ENCODE measurements at regions not wholly inside any gene's neighbourhood (a gene's known extent, or its start where the extent isn't known, plus 50 kb on each side); places are given as distances from the start of the nearest gene placed in this dataset.

DNA sequence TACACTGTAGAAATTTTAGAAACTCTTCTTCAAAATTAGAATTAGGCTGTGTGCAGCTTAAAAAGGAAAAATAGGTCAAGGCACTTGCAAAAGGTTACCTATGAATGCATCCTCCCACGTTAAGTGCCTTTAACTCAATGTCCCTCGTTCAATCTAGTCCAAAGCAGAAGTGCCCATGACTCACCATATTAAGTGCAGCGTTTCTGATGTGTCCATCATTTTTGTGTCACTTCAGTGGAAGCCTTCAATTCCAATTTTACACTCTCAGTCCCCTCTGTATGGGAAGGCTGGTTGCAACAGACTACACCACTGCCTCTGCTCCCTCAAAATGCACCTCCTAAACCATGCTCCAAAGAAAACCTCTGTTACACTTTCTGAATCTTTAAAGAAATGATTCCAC is 53.4 kb downstream of the FOXB1 start:
- Histone ChIP-seq H3K27me3 (ENCODE audit: insufficient read depth, insufficient read length) (no peaks in the 10 kb centered on the region), H3K9ac (ENCODE audit: insufficient read length, low read depth) (no peak overlapping the region), H3K9me3 (ENCODE audit: insufficient read depth, low read length) (peaks cover 17% of the 10 kb centered on the region), H3K4me1 (ENCODE audit: insufficient read depth, insufficient read length) (no peaks in the 10 kb centered on the region), H3K36me3 (ENCODE audit: insufficient read depth, insufficient read length, low read length) (no peaks in the 10 kb centered on the region), H3K4me3 (ENCODE audit: insufficient read length, low read depth) (no peak overlapping the region)
- TF ChIP-seq SUZ12 (IDR thresholded peaks at IDR 0.05; ENCODE audit: extremely low read depth, insufficient read depth, insufficient read length) (no peak), ZNF274 (IDR thresholded peaks at IDR 0.05; ENCODE audit: low read depth, low read length) (no peak), YY1 (IDR thresholded peaks at IDR 0.05; ENCODE audit: insufficient read depth, insufficient read length) (no peak)
- DNase-seq (ENCODE audit: low read depth, low spot score) = no peak

DNA sequence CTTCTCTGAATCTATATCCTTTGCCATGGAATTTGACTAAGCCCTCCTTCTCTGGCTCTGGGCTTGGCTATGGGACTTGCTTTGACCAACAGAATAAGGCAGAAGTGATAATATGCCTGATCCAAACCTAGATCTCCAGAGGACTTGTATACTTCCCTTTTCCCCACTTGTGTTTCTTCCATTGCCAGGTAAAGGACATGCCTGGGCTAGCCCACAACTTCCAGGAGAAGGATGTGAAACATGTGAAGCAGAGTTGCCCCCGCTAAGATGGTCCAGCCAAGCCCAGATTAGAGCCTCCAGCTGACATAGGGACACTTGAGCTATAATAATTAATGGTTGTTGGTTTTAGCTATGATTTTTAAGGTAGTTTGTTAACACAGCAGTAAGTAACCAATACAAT is 55.1 kb downstream of the FOXB1 start:
- Histone ChIP-seq H3K36me3 (ENCODE audit: insufficient read depth, insufficient read length, low read length) (no peaks in the 10 kb centered on the region), H3K9me3 (ENCODE audit: insufficient read depth, low read length) (peaks cover 26% of the 10 kb centered on the region), H3K4me1 (ENCODE audit: insufficient read depth, insufficient read length) (no peaks in the 10 kb centered on the region), H3K9ac (ENCODE audit: insufficient read length, low read depth) (no peak overlapping the region), H3K4me3 (ENCODE audit: insufficient read length, low read depth) (no peak overlapping the region), H3K27me3 (ENCODE audit: insufficient read depth, insufficient read length) (no peaks in the 10 kb centered on the region)
- no peak for TF ChIP-seq SUZ12 (IDR thresholded peaks at IDR 0.05; ENCODE audit: extremely low read depth, insufficient read depth, insufficient read length)
- no peak for TF ChIP-seq YY1 (IDR thresholded peaks at IDR 0.05; ENCODE audit: insufficient read depth, insufficient read length)
- no peak for TF ChIP-seq ZNF274 (IDR thresholded peaks at IDR 0.05; ENCODE audit: low read depth, low read length)
- no peak for DNase-seq (ENCODE audit: low read depth, low spot score)

DNA sequence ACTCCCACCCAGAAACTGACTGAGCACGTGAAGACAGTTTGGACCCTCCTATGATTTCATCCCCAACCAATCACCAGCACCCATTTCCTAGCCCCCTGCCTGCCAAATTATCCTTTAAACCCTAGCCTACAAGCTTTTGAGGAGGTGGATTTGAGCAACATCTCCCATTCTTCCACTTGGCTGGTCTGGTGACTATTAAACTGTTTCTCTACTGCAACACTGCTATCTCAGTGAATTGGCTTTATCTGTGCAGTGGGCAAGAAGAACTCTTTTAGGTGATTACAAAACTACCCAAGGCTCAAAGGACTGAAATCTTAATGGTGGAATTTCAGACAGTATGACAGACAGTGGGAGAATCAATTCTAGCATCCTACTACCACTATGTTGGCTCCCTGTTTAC is 57.6 kb downstream of the FOXB1 start:
- Histone ChIP-seq H3K4me3 (ENCODE audit: insufficient read length, low read depth) (no peak overlapping the region), H3K4me1 (ENCODE audit: insufficient read depth, insufficient read length) (no peaks in the 10 kb centered on the region), H3K9ac (ENCODE audit: insufficient read length, low read depth) (no peak overlapping the region), H3K36me3 (ENCODE audit: insufficient read depth, insufficient read length, low read length) (no peaks in the 10 kb centered on the region), H3K9me3 (ENCODE audit: insufficient read depth, low read length) (peaks cover 26% of the 10 kb centered on the region), H3K27me3 (ENCODE audit: insufficient read depth, insufficient read length) (no peaks in the 10 kb centered on the region)
- TF ChIP-seq YY1 (IDR thresholded peaks at IDR 0.05; ENCODE audit: insufficient read depth, insufficient read length) = no peak
- TF ChIP-seq SUZ12 (IDR thresholded peaks at IDR 0.05; ENCODE audit: extremely low read depth, insufficient read depth, insufficient read length) = no peak
- TF ChIP-seq ZNF274 (IDR thresholded peaks at IDR 0.05; ENCODE audit: low read depth, low read length) = no peak
- no peak for DNase-seq (ENCODE audit: low read depth, low spot score)

GRCh38 chr15:60062826-60063225 is 58.7 kb downstream of the FOXB1 start:
- H3K4me3 ChIP-seq (ENCODE audit: insufficient read length, low read depth) = no peak overlapping the region
- peaks cover 26% of the 10 kb centered on the region for H3K9me3 ChIP-seq (ENCODE audit: insufficient read depth, low read length)
- no peaks in the 10 kb centered on the region for H3K36me3 ChIP-seq (ENCODE audit: insufficient read depth, insufficient read length, low read length)
- H3K9ac ChIP-seq (ENCODE audit: insufficient read length, low read depth) = no peak overlapping the region
- no peaks in the 10 kb centered on the region for H3K4me1 ChIP-seq (ENCODE audit: insufficient read depth, insufficient read length)
- H3K27me3 ChIP-seq (ENCODE audit: insufficient read depth, insufficient read length) = no peaks in the 10 kb centered on the region
- DNase-seq (ENCODE audit: low read depth, low spot score) = no peak
- no peak for TF ChIP-seq ZNF274 (IDR thresholded peaks at IDR 0.05; ENCODE audit: low read depth, low read length)
- TF ChIP-seq SUZ12 (IDR thresholded peaks at IDR 0.05; ENCODE audit: extremely low read depth, insufficient read depth, insufficient read length) = no peak
- TF ChIP-seq YY1 (IDR thresholded peaks at IDR 0.05; ENCODE audit: insufficient read depth, insufficient read length) = no peak

DNA sequence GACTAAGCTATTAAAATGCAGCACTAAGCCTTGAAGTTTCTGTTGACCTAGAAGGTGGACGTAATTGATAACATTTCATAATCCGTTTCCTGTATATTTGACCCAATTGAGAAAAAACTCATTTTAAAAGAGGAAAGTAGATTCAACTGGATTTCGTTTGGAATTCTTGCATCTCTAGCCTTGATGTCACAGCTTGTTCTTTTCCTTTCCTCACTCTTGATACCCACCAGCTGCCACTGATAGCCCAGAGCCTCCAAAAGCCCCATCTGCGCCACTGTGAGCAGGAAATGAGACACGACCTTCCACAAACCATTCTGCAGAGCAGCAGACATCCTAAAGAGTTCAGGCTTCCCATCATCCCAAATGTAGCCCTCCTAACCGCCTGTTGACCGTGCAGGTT is 61.8 kb downstream of the FOXB1 start:
- H3K4me1 ChIP-seq (ENCODE audit: insufficient read depth, insufficient read length) = no peaks in the 10 kb centered on the region
- H3K9ac ChIP-seq (ENCODE audit: insufficient read length, low read depth) = no peak overlapping the region
- no peak overlapping the region for H3K4me3 ChIP-seq (ENCODE audit: insufficient read length, low read depth)
- H3K36me3 ChIP-seq (ENCODE audit: insufficient read depth, insufficient read length, low read length) = no peaks in the 10 kb centered on the region
- H3K27me3 ChIP-seq (ENCODE audit: insufficient read depth, insufficient read length) = no peaks in the 10 kb centered on the region
- DNase-seq (ENCODE audit: low read depth, low spot score) = no peak
- TF ChIP-seq YY1 (IDR thresholded peaks at IDR 0.05; ENCODE audit: insufficient read depth, insufficient read length) = no peak
- no peak for TF ChIP-seq ZNF274 (IDR thresholded peaks at IDR 0.05; ENCODE audit: low read depth, low read length)
- TF ChIP-seq SUZ12 (IDR thresholded peaks at IDR 0.05; ENCODE audit: extremely low read depth, insufficient read depth, insufficient read length) = no peak
- peaks cover 25% of the 10 kb centered on the region for H3K9me3 ChIP-seq (ENCODE audit: insufficient read depth, low read length)

GRCh38 chr15:60070838-60071493 is 66.9 kb downstream of the FOXB1 start:
- DNase-seq (ENCODE audit: low read depth, low spot score) = no peak
- H3K9ac ChIP-seq (ENCODE audit: insufficient read length, low read depth) = no peak overlapping the region

GRCh38 chr15:60072826-60073465 is 68.8 kb downstream of the FOXB1 start:
- no peaks in the 10 kb centered on the region for H3K36me3 ChIP-seq (ENCODE audit: insufficient read depth, insufficient read length, low read length)
- H3K27me3 ChIP-seq (ENCODE audit: insufficient read depth, insufficient read length) = no peaks in the 10 kb centered on the region
- no peak overlapping the region for H3K4me3 ChIP-seq (ENCODE audit: insufficient read length, low read depth)
- H3K9me3 ChIP-seq (ENCODE audit: insufficient read depth, low read length) = no peaks in the 10 kb centered on the region
- H3K4me1 ChIP-seq (ENCODE audit: insufficient read depth, insufficient read length) = peaks cover 4% of the 10 kb centered on the region
- H3K9ac ChIP-seq (ENCODE audit: insufficient read length, low read depth) = no peak overlapping the region
- DNase-seq (ENCODE audit: low read depth, low spot score) = no peak
- no peak for TF ChIP-seq SUZ12 (IDR thresholded peaks at IDR 0.05; ENCODE audit: extremely low read depth, insufficient read depth, insufficient read length)
- no peak for TF ChIP-seq ZNF274 (IDR thresholded peaks at IDR 0.05; ENCODE audit: low read depth, low read length)
- TF ChIP-seq YY1 (IDR thresholded peaks at IDR 0.05; ENCODE audit: insufficient read depth, insufficient read length) = no peak

More at GRCh38 chr15:60070838-60071493, 66.9 kb downstream of the FOXB1 start:
- no peaks in the 10 kb centered on the region for H3K4me1 ChIP-seq (ENCODE audit: insufficient read depth, insufficient read length)
- H3K36me3 ChIP-seq (ENCODE audit: insufficient read depth, insufficient read length, low read length) = no peaks in the 10 kb centered on the region
- no peaks in the 10 kb centered on the region for H3K9me3 ChIP-seq (ENCODE audit: insufficient read depth, low read length)
- no peaks in the 10 kb centered on the region for H3K27me3 ChIP-seq (ENCODE audit: insufficient read depth, insufficient read length)
- TF ChIP-seq ZNF274 (IDR thresholded peaks at IDR 0.05; ENCODE audit: low read depth, low read length) (no peak), YY1 (IDR thresholded peaks at IDR 0.05; ENCODE audit: insufficient read depth, insufficient read length) (no peak), SUZ12 (IDR thresholded peaks at IDR 0.05; ENCODE audit: extremely low read depth, insufficient read depth, insufficient read length) (no peak)
- no peak overlapping the region for H3K4me3 ChIP-seq (ENCODE audit: insufficient read length, low read depth)
